Panc1 (cell line): ENCODE measurements at regions not wholly inside any gene's neighbourhood (a gene's known extent, or its start where the extent isn't known, plus 50 kb on each side); places are given as distances from the start of the nearest gene placed in this dataset.

Experiments used
- ATAC-seq: fragments of 200-7000 bp; cut with Tn5 transposase; 2 replicates; pipeline ENCODE4 v1.9.1; 2020; ENCODE audit warnings: mild to moderate bottlenecking, moderate library complexity
- BruUV-seq: library from RNA; stranded (reverse); fragments of 400-500 nt; replicated peaks from 2 replicates; lab custom pipeline; 2021; lab: Mats Ljungman, UMichigan
- CTCF ChIA-PET: fragments of 300-600 bp; sonication (Branson Sonifier 250); formaldehyde crosslinking; loops from one replicate; lab custom pipeline; 2022; ENCODE audit warnings: antibody characterized with exemption; lab: Charles Lee
- POLR2A ChIA-PET: fragments of 300-600 bp; sonication (Branson Sonifier 250); formaldehyde crosslinking; loops from one replicate; lab custom pipeline; 2022; ENCODE audit warnings: antibody characterized with exemption; lab: Charles Lee
- DNase-seq: peaks from one replicate; pipeline ENCODE4 v3.0.0-alpha.2; 2010; ENCODE audit warnings: low read depth, low spot score
- H3K27ac ChIP-seq: 2 replicates; pipeline ENCODE4 v1.5.1; 2011; ENCODE audit warnings: mild to moderate bottlenecking, low read length, inconsistent platforms
- H3K27me3 ChIP-seq: fragments of 200-500 bp; sonication (Bioruptor generic); 2 replicates; pipeline ENCODE4 v1.6.0; 2014; ENCODE audit warnings: low read length, inconsistent platforms; ENCODE audit not compliant: control insufficient read depth, insufficient read depth
- H3K36me3 ChIP-seq: fragments of 200-500 bp; sonication (Bioruptor generic); 2 replicates; pipeline ENCODE4 v1.5.1; 2014; ENCODE audit warnings: inconsistent platforms, mild to moderate bottlenecking, low read length, moderate library complexity; ENCODE audit not compliant: control insufficient read depth, insufficient read depth
- H3K4me1 ChIP-seq: 2 replicates; pipeline ENCODE4 v1.5.1; 2011; ENCODE audit warnings: inconsistent platforms, mild to moderate bottlenecking, low read length, moderate library complexity; ENCODE audit not compliant: control insufficient read depth, insufficient read depth
- H3K4me3 ChIP-seq, 2 experiments: 2 replicates each; pipeline ENCODE4 v1.5.1; 2011 to 2012; ENCODE audit warnings: low read depth in 2 of 2, low read length in 2 of 2, mild to moderate bottlenecking in 2 of 2, inconsistent platforms in 1 of 2, moderate library complexity in 1 of 2
- H3K9me3 ChIP-seq: fragments of 200-500 bp; sonication (Bioruptor generic); 2 replicates; pipeline ENCODE4 v1.5.1; 2014; ENCODE audit warnings: low read depth, mild to moderate bottlenecking, inconsistent platforms, low read length, moderate library complexity; ENCODE audit not compliant: control insufficient read depth, insufficient read depth
- CTCF ChIP-seq: fragments of 450-650 bp; IDR thresholded peaks from 2 replicates; pipeline ENCODE4 v1.5.1; 2017; ENCODE audit warnings: mild to moderate bottlenecking
- POLR2AphosphoS5 ChIP-seq: IDR thresholded peaks from 2 replicates; pipeline ENCODE4 v1.6.1; 2012; ENCODE audit warnings: mild to moderate bottlenecking, low read depth, low read length, moderate library complexity
- REST ChIP-seq, 2 experiments: IDR thresholded peaks; 2 replicates each; pipeline ENCODE4 v1.6.1; 2011 to 2012; ENCODE audit warnings: low read depth in 2 of 2, control low read depth in 1 of 2, low read length in 1 of 2, mild to moderate bottlenecking in 1 of 2, moderate library complexity in 1 of 2; ENCODE audit not compliant: insufficient read depth in 1 of 2
- SIN3A ChIP-seq: IDR thresholded peaks from 2 replicates; pipeline ENCODE4 v1.6.1; 2012; ENCODE audit warnings: low read depth, mild to moderate bottlenecking, low read length, moderate library complexity, borderline replicate concordance; ENCODE audit not compliant: insufficient read depth
- TCF7L2 ChIP-seq: IDR thresholded peaks from 2 replicates; pipeline ENCODE4 v1.6.1; 2011; ENCODE audit warnings: mild to moderate bottlenecking, low read depth, low read length, inconsistent platforms
- in situ Hi-C: cut with HindIII; loops from 2 replicates; pipeline ENCODE4 v1.10.0; 2016; ENCODE audit warnings: low sequenced_read_pairs, low pct_unique_long_range_greater_than_20kb
- intact Hi-C: fragments of 100-400 bp; cut with micrococcal nuclease; formaldehyde crosslinking; loops from one replicate; pipeline ENCODE4 v1.10.0; 2022; ENCODE audit not compliant: unreplicated experiment

- ATAC-seq: peak; percentile 48
- ChIA-PET POLR2A (interaction anchor here (0.6 kb wide), 2 partner anchors 67 to 186 kb away, joined by 3 to 4 read pairs; no protein-coding TSS in a partner anchor), CTCF (interaction anchor here (0.8 kb wide), 1 partner anchor 250 kb away, joined by 4 read pairs; no protein-coding TSS in a partner anchor)
- no peak for TF ChIP-seq POLR2AphosphoS5
- no peak for TF ChIP-seq REST (IDR thresholded peaks at IDR 0.05; ENCODE audit: insufficient read depth in 1 of 2, low read depth in 2 of 2, low read length in 1 of 2)
- peak; percentile 94 for TF ChIP-seq CTCF
- no peak for DNase-seq
- Histone ChIP-seq H3K9me3 (no peaks in the 10 kb centered on the region), H3K4me3 (no peak overlapping the region), H3K27ac (no peak overlapping the region), H3K4me1 (no peaks in the 10 kb centered on the region), H3K27me3 (peaks cover 6% of the 10 kb centered on the region; the same call in 1 of the 2 replicates), H3K36me3 (no peaks in the 10 kb centered on the region)
- intact Hi-C loops (loop anchor here (2.0 kb wide), 1 partner anchor 248 kb away; no protein-coding TSS in a partner anchor), in situ Hi-C loops (no loop called here)
- no TSS peak for BruUV-seq
Measured at GRCh38 chr16:5490499-5490898, 392.9 kb upstream of the EEF2KMT start.

GRCh38 chr16:5488581-5488980, 391.0 kb upstream of the EEF2KMT start:
- in situ Hi-C loops: no loop called here

More at GRCh38 chr16:5488581-5488980, 391.0 kb upstream of the EEF2KMT start:
- TF ChIP-seq TCF7L2: no peak
- no peak for TF ChIP-seq SIN3A
- TF ChIP-seq CTCF: no peak
- TF ChIP-seq REST (IDR thresholded peaks at IDR 0.05; ENCODE audit: insufficient read depth in 1 of 2, low read depth in 2 of 2, low read length in 1 of 2): no peak
- no peak for TF ChIP-seq POLR2AphosphoS5
- H3K27me3 ChIP-seq: peaks cover 2% of the 10 kb centered on the region; the same call in 1 of the 2 replicates
- no peak for ATAC-seq
- no peak overlapping the region for H3K27ac ChIP-seq
- POLR2A ChIA-PET: no interaction called here
- no peaks in the 10 kb centered on the region for H3K9me3 ChIP-seq
- no TSS peak for BruUV-seq
- no peaks in the 10 kb centered on the region for H3K36me3 ChIP-seq
- no peak for DNase-seq
- intact Hi-C loops: no loop called here
- H3K4me3 ChIP-seq: no peak overlapping the region
- CTCF ChIA-PET: no interaction called here
- no peaks in the 10 kb centered on the region for H3K4me1 ChIP-seq
